ENCODE measurements at regions not wholly inside any gene's neighbourhood (a gene's known extent, or its start where the extent isn't known, plus 50 kb on each side); places are given as distances from the start of the nearest gene placed in this dataset.

DNA sequence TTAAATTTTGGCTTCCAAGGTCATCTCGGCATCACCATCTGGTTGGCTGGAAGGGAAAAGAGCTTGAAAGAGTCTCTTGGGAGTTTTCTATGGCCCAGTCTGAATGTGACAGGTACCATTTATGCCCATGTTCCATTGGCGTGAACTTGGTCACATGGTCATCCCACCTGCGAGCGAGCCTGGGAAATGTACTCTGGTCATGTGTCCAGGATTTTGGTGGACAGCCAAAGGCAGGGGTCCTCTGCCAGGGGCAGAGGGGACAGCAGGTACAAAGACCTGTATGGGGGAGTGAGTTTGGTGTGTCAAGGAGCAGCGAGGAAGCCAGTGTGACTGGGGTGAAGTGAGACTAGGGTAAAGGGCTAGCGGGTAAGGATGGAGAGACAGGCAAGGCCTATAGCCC lies 112.6 kb downstream of the CDC5L start:
- no CpG with 5 or more reads among the region's 6 CpGs for WGBS (ENCODE audit: insufficient coverage, insufficient read length)
- H3K9me3 ChIP-seq (ENCODE audit: control insufficient read depth, insufficient read depth, low read length): no peaks in the 10 kb centered on the region
- H3K36me3 ChIP-seq (ENCODE audit: control insufficient read depth, insufficient read depth, low read length): no peaks in the 10 kb centered on the region
- H3K27me3 ChIP-seq (ENCODE audit: control insufficient read depth, insufficient read depth, low read length): no peaks in the 10 kb centered on the region
- H3K4me3 ChIP-seq (ENCODE audit: low read length): no peak overlapping the region
- no peaks in the 10 kb centered on the region for H3K4me1 ChIP-seq (ENCODE audit: control insufficient read depth, insufficient read depth, low read length)
- no peak overlapping the region for H3K27ac ChIP-seq (ENCODE audit: low read length)
- DNase-seq (ENCODE audit: low read depth, low spot score): no peak

DNA sequence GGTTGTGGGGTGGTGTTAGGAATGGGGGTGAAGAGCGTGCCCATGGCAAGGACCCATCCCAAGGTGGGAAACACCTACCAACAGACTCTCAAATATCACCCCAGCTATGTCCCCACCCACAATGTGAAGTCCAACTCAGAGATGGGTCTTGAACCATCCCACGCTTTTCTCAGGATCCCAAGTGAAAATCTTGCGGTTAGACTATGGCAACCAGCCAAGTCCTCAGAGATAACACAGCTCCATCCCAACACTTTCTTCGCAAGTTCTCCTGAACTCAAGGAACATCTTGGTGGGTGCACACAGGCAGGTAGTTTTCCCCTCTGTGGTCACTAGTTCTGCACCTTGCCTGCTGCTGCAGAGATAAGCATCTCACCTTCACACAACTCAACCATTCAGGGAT lies 116.0 kb downstream of the CDC5L start:
- DNase-seq (ENCODE audit: low read depth, low spot score): no peak
- H3K4me3 ChIP-seq (ENCODE audit: low read length): no peak overlapping the region
- no peaks in the 10 kb centered on the region for H3K36me3 ChIP-seq (ENCODE audit: control insufficient read depth, insufficient read depth, low read length)
- no peaks in the 10 kb centered on the region for H3K9me3 ChIP-seq (ENCODE audit: control insufficient read depth, insufficient read depth, low read length)
- no CpG with 5 or more reads among the region's 4 CpGs for WGBS (ENCODE audit: insufficient coverage, insufficient read length)
- H3K27me3 ChIP-seq (ENCODE audit: control insufficient read depth, insufficient read depth, low read length): no peaks in the 10 kb centered on the region
- no peaks in the 10 kb centered on the region for H3K4me1 ChIP-seq (ENCODE audit: control insufficient read depth, insufficient read depth, low read length)
- no peak overlapping the region for H3K27ac ChIP-seq (ENCODE audit: low read length)

DNA sequence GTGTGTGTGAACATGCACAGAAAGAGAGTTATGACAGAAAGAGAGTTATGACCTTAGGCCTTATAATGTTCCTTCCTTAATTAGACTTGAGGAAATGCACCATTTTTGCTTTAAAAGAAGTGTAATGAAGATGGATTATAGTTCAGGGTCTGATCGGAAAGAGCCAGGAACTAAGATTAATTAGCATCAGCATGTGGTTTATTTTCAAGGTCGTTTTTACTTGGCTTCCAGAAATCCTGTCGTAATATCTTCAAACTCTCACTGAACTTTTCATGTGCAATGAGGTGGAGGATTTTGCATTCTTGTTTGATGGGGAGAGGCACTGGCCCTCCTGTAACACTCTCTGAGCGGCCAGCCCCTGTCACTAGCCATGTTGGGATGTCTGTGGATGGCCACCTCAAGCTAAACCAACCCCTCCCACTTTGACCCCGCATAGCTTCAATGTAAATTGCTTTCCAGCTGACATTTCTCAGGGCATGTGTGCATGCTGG lies 116.8 kb downstream of the CDC5L start:
- Histone ChIP-seq H3K4me3 (ENCODE audit: low read length) (no peak overlapping the region), H3K9me3 (ENCODE audit: control insufficient read depth, insufficient read depth, low read length) (no peaks in the 10 kb centered on the region), H3K27ac (ENCODE audit: low read length) (no peak overlapping the region), H3K27me3 (ENCODE audit: control insufficient read depth, insufficient read depth, low read length) (no peaks in the 10 kb centered on the region), H3K4me1 (ENCODE audit: control insufficient read depth, insufficient read depth, low read length) (no peaks in the 10 kb centered on the region), H3K36me3 (ENCODE audit: control insufficient read depth, insufficient read depth, low read length) (no peaks in the 10 kb centered on the region)
- DNase-seq (ENCODE audit: low read depth, low spot score): no peak
- WGBS (ENCODE audit: insufficient coverage, insufficient read length): no CpG with 5 or more reads among the region's 5 CpGs

DNA sequence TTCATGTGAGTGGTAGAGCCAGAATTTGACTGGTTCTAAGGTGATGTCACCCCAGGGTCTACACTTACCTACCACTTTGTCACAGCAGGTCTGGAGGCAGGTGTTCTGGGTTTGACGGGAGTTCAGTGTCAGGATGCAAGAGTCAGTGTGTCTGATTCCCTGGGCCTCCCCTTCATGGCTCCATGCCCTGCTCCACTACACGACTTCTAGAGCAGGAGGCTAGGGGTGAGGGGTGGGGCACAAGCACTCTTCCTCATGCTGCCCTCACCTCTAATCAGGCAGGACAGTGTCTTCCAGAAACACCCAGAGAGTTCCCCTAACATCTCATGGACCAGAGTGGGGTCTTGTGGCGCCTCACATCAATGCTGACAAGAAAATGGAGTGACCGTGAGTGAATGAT lies 118.2 kb downstream of the CDC5L start:
- Histone ChIP-seq H3K4me3 (ENCODE audit: low read length) (no peak overlapping the region), H3K27me3 (ENCODE audit: control insufficient read depth, insufficient read depth, low read length) (no peaks in the 10 kb centered on the region), H3K4me1 (ENCODE audit: control insufficient read depth, insufficient read depth, low read length) (no peaks in the 10 kb centered on the region), H3K9me3 (ENCODE audit: control insufficient read depth, insufficient read depth, low read length) (no peaks in the 10 kb centered on the region), H3K36me3 (ENCODE audit: control insufficient read depth, insufficient read depth, low read length) (no peaks in the 10 kb centered on the region), H3K27ac (ENCODE audit: low read length) (no peak overlapping the region)
- no CpG with 5 or more reads among the region's 4 CpGs for WGBS (ENCODE audit: insufficient coverage, insufficient read length)
- DNase-seq (ENCODE audit: low read depth, low spot score): no peak

DNA sequence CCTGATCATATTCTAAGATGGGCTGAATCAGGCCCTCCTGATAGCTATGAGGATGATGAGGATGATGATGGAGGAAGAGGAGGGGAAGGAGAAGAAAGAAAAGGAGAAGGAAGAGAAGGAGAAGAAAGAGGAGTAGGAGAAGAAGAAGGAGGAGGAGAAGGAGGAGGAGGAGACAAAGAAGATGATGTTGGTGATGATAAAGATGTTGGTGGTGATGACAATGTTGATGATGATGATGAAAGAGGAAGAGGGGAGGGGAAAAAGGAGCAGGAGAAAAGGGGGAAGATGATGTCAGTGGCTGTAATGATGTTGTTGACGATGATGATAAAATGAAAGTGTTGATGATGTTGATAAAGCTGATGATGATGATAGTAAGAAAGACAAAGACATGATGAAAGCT lies 119.5 kb downstream of the CDC5L start:
- H3K9me3 ChIP-seq (ENCODE audit: control insufficient read depth, insufficient read depth, low read length): no peaks in the 10 kb centered on the region
- H3K4me1 ChIP-seq (ENCODE audit: control insufficient read depth, insufficient read depth, low read length): no peaks in the 10 kb centered on the region
- H3K36me3 ChIP-seq (ENCODE audit: control insufficient read depth, insufficient read depth, low read length): no peaks in the 10 kb centered on the region
- H3K4me3 ChIP-seq (ENCODE audit: low read length): no peak overlapping the region
- no peak for DNase-seq (ENCODE audit: low read depth, low spot score)
- 100% methylated on average over 1 of the region's 1 CpG for WGBS (ENCODE audit: insufficient coverage, insufficient read length)
- no peaks in the 10 kb centered on the region for H3K27me3 ChIP-seq (ENCODE audit: control insufficient read depth, insufficient read depth, low read length)
- H3K27ac ChIP-seq (ENCODE audit: low read length): no peak overlapping the region

DNA sequence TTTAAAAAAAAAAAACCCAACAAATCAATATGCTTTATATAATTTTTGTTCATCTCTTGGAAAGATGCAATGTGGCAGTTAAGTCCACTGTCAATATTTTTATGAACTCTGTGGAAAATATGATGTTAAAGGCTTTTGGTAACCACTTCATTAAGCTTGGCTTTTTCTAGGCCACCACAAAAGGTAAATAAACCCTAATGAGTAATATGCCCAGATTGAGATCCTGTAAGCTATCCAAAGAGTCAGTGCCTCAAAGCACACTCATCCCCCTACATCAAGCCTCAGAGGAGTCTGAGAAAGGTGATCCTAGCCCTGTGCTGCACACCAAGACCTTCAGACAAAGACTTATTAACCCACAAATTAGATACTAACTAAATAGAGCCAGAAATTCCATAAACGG lies 121.1 kb downstream of the CDC5L start:
- Histone ChIP-seq H3K4me1 (ENCODE audit: control insufficient read depth, insufficient read depth, low read length) (no peaks in the 10 kb centered on the region), H3K36me3 (ENCODE audit: control insufficient read depth, insufficient read depth, low read length) (no peaks in the 10 kb centered on the region), H3K27me3 (ENCODE audit: control insufficient read depth, insufficient read depth, low read length) (no peaks in the 10 kb centered on the region), H3K9me3 (ENCODE audit: control insufficient read depth, insufficient read depth, low read length) (no peaks in the 10 kb centered on the region), H3K27ac (ENCODE audit: low read length) (no peak overlapping the region), H3K4me3 (ENCODE audit: low read length) (no peak overlapping the region)
- no CpG with 5 or more reads among the region's 1 CpG for WGBS (ENCODE audit: insufficient coverage, insufficient read length)
- DNase-seq (ENCODE audit: low read depth, low spot score): no peak

DNA sequence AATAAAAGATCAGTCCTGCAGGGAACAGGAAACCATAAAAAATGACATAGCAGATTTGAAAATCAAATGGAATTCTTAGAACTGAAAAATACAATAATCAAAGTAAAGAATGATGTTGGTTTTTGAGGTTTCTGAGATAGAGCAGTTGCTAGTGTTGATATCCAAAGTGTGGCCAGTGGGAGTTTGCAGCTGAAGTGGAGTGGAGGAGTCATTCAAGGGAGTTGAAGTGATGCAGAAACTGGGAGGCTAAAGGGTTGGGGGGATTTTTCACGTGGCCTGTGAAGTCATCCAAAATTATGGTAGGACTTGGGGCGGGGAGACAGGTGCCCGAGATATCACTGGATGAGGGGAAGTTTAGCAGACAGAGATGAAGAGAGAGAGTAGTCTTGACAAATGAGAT lies 123.6 kb downstream of the CDC5L start:
- H3K4me1 ChIP-seq (ENCODE audit: control insufficient read depth, insufficient read depth, low read length): no peaks in the 10 kb centered on the region
- no peaks in the 10 kb centered on the region for H3K9me3 ChIP-seq (ENCODE audit: control insufficient read depth, insufficient read depth, low read length)
- no peak overlapping the region for H3K4me3 ChIP-seq (ENCODE audit: low read length)
- WGBS (ENCODE audit: insufficient coverage, insufficient read length): no CpG with 5 or more reads among the region's 3 CpGs
- no peaks in the 10 kb centered on the region for H3K27me3 ChIP-seq (ENCODE audit: control insufficient read depth, insufficient read depth, low read length)
- no peak overlapping the region for H3K27ac ChIP-seq (ENCODE audit: low read length)
- no peak for DNase-seq (ENCODE audit: low read depth, low spot score)
- H3K36me3 ChIP-seq (ENCODE audit: control insufficient read depth, insufficient read depth, low read length): no peaks in the 10 kb centered on the region

DNA sequence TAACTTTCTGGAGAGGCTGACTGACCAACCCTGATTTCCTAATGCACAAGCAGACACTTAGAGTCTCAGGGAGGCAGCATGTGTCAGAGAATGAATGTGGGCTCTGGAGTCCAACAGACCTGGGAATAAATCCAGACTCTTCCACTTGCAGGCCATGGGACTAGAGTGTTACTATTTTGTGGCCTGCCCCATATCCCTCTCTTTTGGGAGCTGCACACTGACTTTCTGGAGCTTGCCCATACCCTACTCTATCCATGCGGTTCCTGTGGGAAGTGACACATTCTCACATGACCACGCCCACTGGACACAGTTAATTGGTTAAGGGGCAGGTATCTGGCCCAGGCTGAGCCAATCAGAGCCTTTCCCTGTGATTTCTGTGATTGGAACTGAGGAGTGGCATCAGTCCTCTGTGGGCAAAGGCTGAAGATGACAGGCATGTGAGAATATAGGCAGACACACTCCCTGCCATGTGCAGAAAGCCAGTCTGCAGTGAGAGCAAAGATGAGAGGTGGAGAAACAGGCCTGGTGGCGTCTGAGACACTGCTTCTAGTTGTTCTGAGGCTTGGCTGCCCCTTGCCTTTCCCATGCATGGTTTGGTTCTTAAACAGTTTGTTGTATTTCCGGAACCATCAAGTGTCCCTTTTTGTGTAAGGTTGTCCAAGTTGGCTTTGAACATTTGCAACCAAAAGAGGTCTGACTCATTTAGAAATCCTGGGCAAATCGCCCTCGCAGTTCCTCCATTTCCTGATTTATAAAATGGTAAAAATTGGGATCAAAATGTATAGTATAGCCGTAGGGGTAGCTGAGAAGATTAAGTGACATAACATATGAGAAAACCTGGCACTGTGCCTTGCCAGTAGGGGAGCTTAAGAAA lies 125.6 kb downstream of the CDC5L start:
- Histone ChIP-seq H3K27me3 (ENCODE audit: control insufficient read depth, insufficient read depth, low read length) (no peaks in the 10 kb centered on the region), H3K9me3 (ENCODE audit: control insufficient read depth, insufficient read depth, low read length) (no peaks in the 10 kb centered on the region), H3K4me1 (ENCODE audit: control insufficient read depth, insufficient read depth, low read length) (no peaks in the 10 kb centered on the region), H3K27ac (ENCODE audit: low read length) (no peak overlapping the region), H3K4me3 (ENCODE audit: low read length) (no peak overlapping the region), H3K36me3 (ENCODE audit: control insufficient read depth, insufficient read depth, low read length) (no peaks in the 10 kb centered on the region)
- DNase-seq (ENCODE audit: low read depth, low spot score): no peak
- WGBS (ENCODE audit: insufficient coverage, insufficient read length): no CpG with 5 or more reads among the region's 7 CpGs

DNA sequence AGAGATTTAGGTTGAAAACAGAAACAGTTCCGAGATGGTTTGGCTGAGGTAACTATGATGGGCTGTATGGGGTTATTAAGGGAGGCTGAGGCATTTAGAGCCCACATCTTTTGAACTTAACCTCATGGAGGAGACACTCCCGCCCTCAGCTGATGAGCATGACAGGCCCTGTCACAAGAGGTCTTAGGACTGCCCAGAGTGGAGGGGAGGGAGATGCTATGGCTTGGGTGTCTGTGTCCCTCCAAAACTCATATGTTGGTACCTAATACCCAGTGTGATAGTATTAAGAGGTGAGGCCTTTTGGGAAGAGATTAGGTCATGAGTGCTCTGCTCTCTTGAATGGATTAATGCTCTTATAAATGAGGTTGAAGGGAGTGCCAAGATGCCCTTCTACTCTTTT lies 126.6 kb downstream of the CDC5L start:
- Histone ChIP-seq H3K27ac (ENCODE audit: low read length) (no peak overlapping the region), H3K9me3 (ENCODE audit: control insufficient read depth, insufficient read depth, low read length) (no peaks in the 10 kb centered on the region), H3K36me3 (ENCODE audit: control insufficient read depth, insufficient read depth, low read length) (no peaks in the 10 kb centered on the region), H3K4me1 (ENCODE audit: control insufficient read depth, insufficient read depth, low read length) (no peaks in the 10 kb centered on the region), H3K4me3 (ENCODE audit: low read length) (no peak overlapping the region), H3K27me3 (ENCODE audit: control insufficient read depth, insufficient read depth, low read length) (no peaks in the 10 kb centered on the region)
- WGBS (ENCODE audit: insufficient coverage, insufficient read length): no CpG with 5 or more reads among the region's 2 CpGs
- no peak for DNase-seq (ENCODE audit: low read depth, low spot score)

DNA sequence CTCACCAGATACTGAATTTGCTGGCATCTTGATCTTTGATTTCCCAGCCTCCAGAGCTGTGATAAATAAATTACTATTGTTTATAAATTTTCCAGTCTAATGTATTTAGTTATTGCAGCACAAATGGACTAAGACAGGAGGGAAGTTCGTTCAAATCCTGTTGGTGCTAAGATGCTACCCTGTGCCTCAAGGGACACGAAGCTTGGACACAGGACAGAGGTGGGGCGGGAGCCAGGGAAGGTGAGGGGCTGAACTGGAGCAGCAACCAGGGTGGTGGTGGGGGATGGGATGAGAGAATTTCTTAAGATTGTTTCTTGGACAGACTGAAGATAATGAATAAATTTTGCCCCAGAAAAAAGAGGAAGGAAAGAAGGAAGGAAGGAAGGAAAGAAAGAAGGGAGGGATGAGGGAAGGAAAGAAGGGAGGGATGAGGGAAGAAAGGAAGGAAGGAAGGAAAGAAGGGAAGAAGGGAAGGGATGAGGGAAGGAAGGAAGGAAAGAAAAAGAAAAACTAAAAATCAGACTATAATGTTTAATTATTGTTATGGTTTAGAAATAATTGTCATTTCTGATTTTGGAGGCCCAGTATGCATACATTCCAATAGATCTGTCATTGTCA lies 127.2 kb downstream of the CDC5L start:
- H3K9me3 ChIP-seq (ENCODE audit: control insufficient read depth, insufficient read depth, low read length): no peaks in the 10 kb centered on the region
- H3K36me3 ChIP-seq (ENCODE audit: control insufficient read depth, insufficient read depth, low read length): no peaks in the 10 kb centered on the region
- no peak for DNase-seq (ENCODE audit: low read depth, low spot score)
- no peak overlapping the region for H3K4me3 ChIP-seq (ENCODE audit: low read length)
- no peaks in the 10 kb centered on the region for H3K27me3 ChIP-seq (ENCODE audit: control insufficient read depth, insufficient read depth, low read length)
- no peak overlapping the region for H3K27ac ChIP-seq (ENCODE audit: low read length)
- no peaks in the 10 kb centered on the region for H3K4me1 ChIP-seq (ENCODE audit: control insufficient read depth, insufficient read depth, low read length)
- WGBS (ENCODE audit: insufficient coverage, insufficient read length): no CpG with 5 or more reads among the region's 3 CpGs

Data from iPS DF 6.9 (cell line).